HPDE6-E6E7 (cell line): ENCODE measurements at regions not wholly inside any gene's neighbourhood (a gene's known extent, or its start where the extent isn't known, plus 50 kb on each side); places are given as distances from the start of the nearest gene placed in this dataset.
"Not testable (repeated sequence)": the region's sequence is repeated elsewhere in the genome, so short reads cannot be mapped to it uniquely, and the experiment has no call there.

Experiments used
- DNase-seq: peaks from one replicate; pipeline ENCODE4 v3.0.0; 2011; ENCODE audit warnings: missing footprints; ENCODE audit errors: extremely low spot score

- no peak for DNase-seq
These were observed 83.3 kb upstream of the CREB5 start for GRCh38 chr7:28328822-28329660.

GRCh38 chr7:28329661-28330363 is 82.5 kb upstream of the CREB5 start:
- no peak for DNase-seq

- no peak for DNase-seq
These were observed 81.8 kb upstream of the CREB5 start for GRCh38 chr7:28330384-28331070.

- no peak for DNase-seq
These were observed 80.3 kb upstream of the CREB5 start for GRCh38 chr7:28332046-28332445.

- not testable (repeated sequence) for DNase-seq
These were observed 78.8 kb upstream of the CREB5 start for GRCh38 chr7:28333548-28333947.

GRCh38 chr7:28336806-28337205 is 75.5 kb upstream of the CREB5 start:
- DNase-seq, result no peak

- DNase-seq, result no peak
These were observed 74.3 kb upstream of the CREB5 start for GRCh38 chr7:28338041-28338440.

GRCh38 chr7:28343462-28343861 is 68.9 kb upstream of the CREB5 start:
- no peak for DNase-seq

- DNase-seq, result no peak
These were observed 66.1 kb upstream of the CREB5 start for GRCh38 chr7:28346256-28346655.

GRCh38 chr7:28346676-28347363 is 65.5 kb upstream of the CREB5 start:
- DNase-seq, result no peak

- no peak for DNase-seq
These were observed 64.6 kb upstream of the CREB5 start for GRCh38 chr7:28347475-28348318.

GRCh38 chr7:28348636-28349035 is 63.7 kb upstream of the CREB5 start:
- DNase-seq, result no peak

- DNase-seq, result no peak
These were observed 62.7 kb upstream of the CREB5 start for GRCh38 chr7:28349637-28350036.

- DNase-seq, result no peak
These were observed 61.7 kb upstream of the CREB5 start for GRCh38 chr7:28350662-28351061.

GRCh38 chr7:28351450-28351849 is 60.9 kb upstream of the CREB5 start:
- DNase-seq, result no peak

GRCh38 chr7:28354601-28355402 is 57.5 kb upstream of the CREB5 start:
- DNase-seq, result peak; percentile 61

- DNase-seq, result no peak
These were observed 56.5 kb upstream of the CREB5 start for GRCh38 chr7:28355635-28356319.

GRCh38 chr7:28356619-28357018 is 55.7 kb upstream of the CREB5 start:
- no peak for DNase-seq

GRCh38 chr7:28358423-28358868 is 53.9 kb upstream of the CREB5 start:
- peak; percentile 86 for DNase-seq

GRCh38 chr7:28360739-28361138 is 51.6 kb upstream of the CREB5 start:
- DNase-seq, result no peak
